ENCODE measurements at regions not wholly inside any gene's neighbourhood (a gene's known extent, or its start where the extent isn't known, plus 50 kb on each side); places are given as distances from the start of the nearest gene placed in this dataset.

GRCh38 chr2:167692191-167692590 lies 555.2 kb downstream of the STK39 start:
- TF ChIP-seq CTCF (IDR thresholded peaks at IDR 0.05), result no peak
- TF ChIP-seq POLR2A (IDR thresholded peaks at IDR 0.05; ENCODE audit: low read depth), result no peak

All from esophagus muscularis mucosa (tissue), 3 donors.